OCI-LY7 (cell line): ENCODE measurements at regions not wholly inside any gene's neighbourhood (a gene's known extent, or its start where the extent isn't known, plus 50 kb on each side); places are given as distances from the start of the nearest gene placed in this dataset.

Experiments
- CTCF ChIP-seq: fragments of 200-600 bp; sonication (generic); conservative IDR thresholded peaks from 2 replicates; pipeline ENCODE4 v1.5.1; 2014; ENCODE audit warnings: mild to moderate bottlenecking, antibody characterized with exemption, low read length, moderate library complexity, mixed read lengths
- EZH2phosphoT487 ChIP-seq: fragments of 200-600 bp; sonication (generic); IDR thresholded peaks from 2 replicates; pipeline ENCODE4 v1.6.1; 2018; ENCODE audit warnings: low read depth, borderline replicate concordance, mild to moderate bottlenecking, mixed run types, antibody characterized with exemption, low read length, moderate library complexity, mixed read lengths

- no peak for TF ChIP-seq CTCF
- TF ChIP-seq EZH2phosphoT487: no peak
Measured at GRCh38 chr19:14271840-14272239, 65.9 kb upstream of the ADGRL1 start.
